ENCODE measurements at regions not wholly inside any gene's neighbourhood (a gene's known extent, or its start where the extent isn't known, plus 50 kb on each side); places are given as distances from the start of the nearest gene placed in this dataset.

DNA sequence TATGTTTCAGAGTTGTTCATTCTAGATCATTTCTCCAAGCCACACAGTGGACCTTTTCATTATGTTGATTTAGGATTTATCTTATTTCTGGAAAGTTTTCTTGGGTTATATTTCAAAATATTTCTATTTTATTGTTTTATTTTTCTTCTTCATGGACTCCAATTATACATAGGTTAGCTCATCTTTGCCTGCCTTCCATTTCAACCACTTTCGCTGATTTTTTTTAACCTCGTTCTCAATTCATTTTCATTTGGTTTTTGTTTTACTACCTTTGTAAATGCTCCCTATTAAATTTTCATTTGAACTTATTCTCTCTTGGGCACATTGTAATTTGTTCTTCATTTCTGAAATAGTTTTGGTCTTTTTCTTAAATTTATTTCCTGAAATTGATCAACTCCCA, 169.0 kb upstream of the PITX1 start:
- TF ChIP-seq, protein P1, sequence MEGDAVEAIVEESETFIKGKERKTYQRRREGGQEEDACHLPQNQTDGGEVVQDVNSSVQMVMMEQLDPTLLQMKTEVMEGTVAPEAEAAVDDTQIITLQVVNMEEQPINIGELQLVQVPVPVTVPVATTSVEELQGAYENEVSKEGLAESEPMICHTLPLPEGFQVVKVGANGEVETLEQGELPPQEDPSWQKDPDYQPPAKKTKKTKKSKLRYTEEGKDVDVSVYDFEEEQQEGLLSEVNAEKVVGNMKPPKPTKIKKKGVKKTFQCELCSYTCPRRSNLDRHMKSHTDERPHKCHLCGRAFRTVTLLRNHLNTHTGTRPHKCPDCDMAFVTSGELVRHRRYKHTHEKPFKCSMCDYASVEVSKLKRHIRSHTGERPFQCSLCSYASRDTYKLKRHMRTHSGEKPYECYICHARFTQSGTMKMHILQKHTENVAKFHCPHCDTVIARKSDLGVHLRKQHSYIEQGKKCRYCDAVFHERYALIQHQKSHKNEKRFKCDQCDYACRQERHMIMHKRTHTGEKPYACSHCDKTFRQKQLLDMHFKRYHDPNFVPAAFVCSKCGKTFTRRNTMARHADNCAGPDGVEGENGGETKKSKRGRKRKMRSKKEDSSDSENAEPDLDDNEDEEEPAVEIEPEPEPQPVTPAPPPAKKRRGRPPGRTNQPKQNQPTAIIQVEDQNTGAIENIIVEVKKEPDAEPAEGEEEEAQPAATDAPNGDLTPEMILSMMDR (optimal IDR thresholded peaks at IDR 0.05 in 1 of 3, IDR thresholded peaks at IDR 0.05 in 1 of 3, conservative IDR thresholded peaks at IDR 0.05 in 1 of 3; ENCODE audit: extremely low read depth in 1 of 3, insufficient read depth in 2 of 3, low read length in 3 of 3): no peak
- no peak for TF ChIP-seq EZH2 (IDR thresholded peaks at IDR 0.05; ENCODE audit: low read length)
